ENCODE measurements at regions not wholly inside any gene's neighbourhood (a gene's known extent, or its start where the extent isn't known, plus 50 kb on each side); places are given as distances from the start of the nearest gene placed in this dataset.

- Histone ChIP-seq H3K4me1 (ENCODE audit: control insufficient read depth, insufficient read depth, low read length) (no peaks in the 10 kb centered on the region), H3K36me3 (ENCODE audit: control insufficient read depth in 2 of 2, insufficient read depth in 2 of 2, low read length in 1 of 2) (no peaks in the 10 kb centered on the region), H3K4me3 (no peak overlapping the region), H3K27me3 (replicated peaks in 1 of 2; ENCODE audit: control insufficient read depth in 2 of 2, insufficient read depth in 2 of 2, low read length in 1 of 2) (no peaks in the 10 kb centered on the region), H3K9me3 (replicated peaks; ENCODE audit: control insufficient read depth, insufficient read depth, low read length) (no peaks in the 10 kb centered on the region), H3K4me2 (ENCODE audit: control insufficient read depth, insufficient read depth) (no peak overlapping the region), H3K9ac (ENCODE audit: control insufficient read depth, insufficient read depth, low read length) (no peak overlapping the region), H2AFZ (ENCODE audit: control insufficient read depth, low read depth, low read length) (no peak overlapping the region), H4K20me1 (ENCODE audit: control insufficient read depth, insufficient read depth) (no peaks in the 10 kb centered on the region), H3K79me2 (ENCODE audit: control insufficient read depth, insufficient read depth, low read length) (no peaks in the 10 kb centered on the region), H3K27ac (ENCODE audit: control insufficient read depth, insufficient read depth) (no peak overlapping the region)
- ChIA-PET SMC1A (ENCODE audit: uncharacterized antibody, unreplicated experiment) (no interaction called here), RAD21 (ENCODE audit: unreplicated experiment) (no interaction called here), POLR2A (no interaction called here), CTCF (no interaction called here)
- no peak for ATAC-seq
- in situ Hi-C loops (cut with MboI) (no loop called here), intact Hi-C loops (cut with micrococcal nuclease; ENCODE audit: unreplicated experiment) (no loop called here)
- DNase-seq (ENCODE audit: low read depth, low spot score) = no peak
- BruUV-seq (replicated peaks) = no TSS peak
- no peak for FAIRE-seq
- WGBS (ENCODE audit: insufficient coverage, insufficient replicate concordance, low lambda C conversion rate, missing lambda C conversion rate) = 2% methylated on average over 5 of the region's 5 CpGs
- no peak for TF ChIP-seq EZH2 (IDR thresholded peaks at IDR 0.05; ENCODE audit: borderline replicate concordance, control insufficient read depth, low read depth, low read length)
- no peak for TF ChIP-seq SREBF1 (IDR thresholded peaks at IDR 0.05; ENCODE audit: low read length)
- no peak for TF ChIP-seq ZNF384 (IDR thresholded peaks at IDR 0.05; ENCODE audit: borderline replicate concordance, low read depth, low read length)
- TF ChIP-seq DPF2 (IDR thresholded peaks at IDR 0.05) = no peak
- no peak for TF ChIP-seq IRF5 (IDR thresholded peaks at IDR 0.05; ENCODE audit: borderline replicate concordance)
- TF ChIP-seq HDAC6 (IDR thresholded peaks at IDR 0.05; ENCODE audit: unreplicated experiment) = no peak
- TF ChIP-seq POU2F2 (IDR thresholded peaks at IDR 0.05; ENCODE audit: borderline replicate concordance, low read depth, low read length) = no peak
- TF ChIP-seq EP300 (IDR thresholded peaks at IDR 0.05; ENCODE audit: borderline replicate concordance in 1 of 2, control insufficient read depth in 1 of 2, low read depth in 2 of 2, low read length in 2 of 2) = no peak
- TF ChIP-seq CUX1 (IDR thresholded peaks at IDR 0.05; ENCODE audit: insufficient replicate concordance, low read depth, low read length) = no peak
- no peak for TF ChIP-seq BRCA1 (IDR thresholded peaks at IDR 0.05; ENCODE audit: low read depth, low read length)
- TF ChIP-seq SMC3 (IDR thresholded peaks at IDR 0.05; ENCODE audit: borderline replicate concordance, low read length) = no peak
- TF ChIP-seq, protein P1, sequence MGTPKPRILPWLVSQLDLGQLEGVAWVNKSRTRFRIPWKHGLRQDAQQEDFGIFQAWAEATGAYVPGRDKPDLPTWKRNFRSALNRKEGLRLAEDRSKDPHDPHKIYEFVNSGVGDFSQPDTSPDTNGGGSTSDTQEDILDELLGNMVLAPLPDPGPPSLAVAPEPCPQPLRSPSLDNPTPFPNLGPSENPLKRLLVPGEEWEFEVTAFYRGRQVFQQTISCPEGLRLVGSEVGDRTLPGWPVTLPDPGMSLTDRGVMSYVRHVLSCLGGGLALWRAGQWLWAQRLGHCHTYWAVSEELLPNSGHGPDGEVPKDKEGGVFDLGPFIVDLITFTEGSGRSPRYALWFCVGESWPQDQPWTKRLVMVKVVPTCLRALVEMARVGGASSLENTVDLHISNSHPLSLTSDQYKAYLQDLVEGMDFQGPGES (IDR thresholded peaks at IDR 0.05) = no peak
- TF ChIP-seq, protein P2, sequence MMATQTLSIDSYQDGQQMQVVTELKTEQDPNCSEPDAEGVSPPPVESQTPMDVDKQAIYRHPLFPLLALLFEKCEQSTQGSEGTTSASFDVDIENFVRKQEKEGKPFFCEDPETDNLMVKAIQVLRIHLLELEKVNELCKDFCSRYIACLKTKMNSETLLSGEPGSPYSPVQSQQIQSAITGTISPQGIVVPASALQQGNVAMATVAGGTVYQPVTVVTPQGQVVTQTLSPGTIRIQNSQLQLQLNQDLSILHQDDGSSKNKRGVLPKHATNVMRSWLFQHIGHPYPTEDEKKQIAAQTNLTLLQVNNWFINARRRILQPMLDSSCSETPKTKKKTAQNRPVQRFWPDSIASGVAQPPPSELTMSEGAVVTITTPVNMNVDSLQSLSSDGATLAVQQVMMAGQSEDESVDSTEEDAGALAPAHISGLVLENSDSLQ (IDR thresholded peaks at IDR 0.05) = no peak
- no peak for TF ChIP-seq NR2C1 (IDR thresholded peaks at IDR 0.05)
- no peak for TF ChIP-seq GATAD2B (conservative IDR thresholded peaks at IDR 0.05; ENCODE audit: low read depth)
- TF ChIP-seq RAD51 (IDR thresholded peaks at IDR 0.05) = no peak
These were observed 158.2 kb upstream of the TOX3 start for GRCh38 chr16:52705122-52705521.

Measured in GM12878 (cell line).